IMR-90 (cell line): ENCODE measurements at regions not wholly inside any gene's neighbourhood (a gene's known extent, or its start where the extent isn't known, plus 50 kb on each side); places are given as distances from the start of the nearest gene placed in this dataset.

ENCODE experiments used
- ATAC-seq: fragments of 200-7000 bp; cut with Tn5 transposase; 2 replicates; pipeline ENCODE4 v1.9.1; 2020; ENCODE audit warnings: low read depth, mild to moderate bottlenecking, moderate library complexity
- BruUV-seq: library from RNA; stranded (reverse); fragments of 400-500 nt; replicated peaks from 2 replicates; lab custom pipeline; 2021; lab: Mats Ljungman, UMichigan
- CTCF ChIA-PET: fragments of 300-600 bp; formaldehyde crosslinking; extraction: SDS; loops from one replicate; lab custom pipeline; 2021; ENCODE audit warnings: antibody characterized with exemption; lab: Yijun Ruan, JAX
- POLR2A ChIA-PET: fragments of 300-600 bp; sonication (Branson Sonifier 250); formaldehyde crosslinking; loops from one replicate; lab custom pipeline; 2022; ENCODE audit warnings: antibody characterized with exemption; ENCODE audit not compliant: unreplicated experiment; lab: Charles Lee
- DNase-seq: peaks from one replicate; pipeline ENCODE4 v3.0.0; 2013
- H2AFZ ChIP-seq: replicated peaks from 2 replicates; pipeline ENCODE3; 2013; ENCODE audit warnings: low read length, mild to moderate bottlenecking; ENCODE audit not compliant: poor library complexity
- H2AK5ac ChIP-seq: 2 replicates; pipeline ENCODE4 v1.6.1; 2013; ENCODE audit warnings: low read depth, low read length, inconsistent platforms
- H2AK9ac ChIP-seq: replicated peaks from 2 replicates; pipeline ENCODE3; 2013; ENCODE audit warnings: mild to moderate bottlenecking, low read depth, low read length, moderate library complexity; ENCODE audit not compliant: poor library complexity
- H2BK120ac ChIP-seq: 2 replicates; pipeline ENCODE4 v1.6.1; 2013; ENCODE audit warnings: low read depth, low read length, inconsistent platforms
- H2BK15ac ChIP-seq: 3 replicates; pipeline ENCODE4 v1.6.1; 2013; ENCODE audit warnings: low read depth, low read length, inconsistent platforms
- H2BK20ac ChIP-seq: 2 replicates; pipeline ENCODE4 v1.6.1; 2013; ENCODE audit warnings: low read depth, mild to moderate bottlenecking, inconsistent platforms, low read length, moderate library complexity
- H2BK5ac ChIP-seq: 2 replicates; pipeline ENCODE4 v1.6.1; 2013; ENCODE audit warnings: mild to moderate bottlenecking, low read depth, low read length, inconsistent platforms; ENCODE audit not compliant: poor library complexity, severe bottlenecking
- H3K14ac ChIP-seq: replicated peaks from 2 replicates; pipeline ENCODE4 v1.6.1; 2013; ENCODE audit warnings: low read depth, low read length, inconsistent platforms
- H3K18ac ChIP-seq: 2 replicates; pipeline ENCODE4 v1.6.1; 2013; ENCODE audit warnings: low read depth, low read length, control low read depth
- H3K23ac ChIP-seq: 2 replicates; pipeline ENCODE4 v1.6.1; 2013; ENCODE audit warnings: low read depth, low read length, inconsistent platforms
- H3K27ac ChIP-seq: 2 replicates; pipeline ENCODE4 v1.5.1; 2013; ENCODE audit warnings: mild to moderate bottlenecking, control low read depth, low read length; ENCODE audit not compliant: insufficient read depth
- H3K27me3 ChIP-seq: 2 replicates; pipeline ENCODE4 v1.6.1; 2013; ENCODE audit warnings: low read length; ENCODE audit not compliant: control insufficient read depth, insufficient read depth
- H3K36me3 ChIP-seq: 2 replicates; pipeline ENCODE4 v1.6.1; 2013; ENCODE audit warnings: low read length, mixed read lengths; ENCODE audit not compliant: control insufficient read depth, insufficient read depth
- H3K4ac ChIP-seq: 2 replicates; pipeline ENCODE4 v1.6.1; 2013; ENCODE audit warnings: low read depth, low read length, inconsistent platforms
- H3K4me1 ChIP-seq: 2 replicates; pipeline ENCODE4 v1.6.1; 2013; ENCODE audit warnings: low read length, mixed read lengths; ENCODE audit not compliant: control insufficient read depth, insufficient read depth
- H3K4me2 ChIP-seq: 2 replicates; pipeline ENCODE4 v1.6.1; 2013; ENCODE audit warnings: low read depth, mild to moderate bottlenecking, control low read depth, low read length, moderate library complexity
- H3K4me3 ChIP-seq: 2 replicates; pipeline ENCODE4 v1.5.1; 2013; ENCODE audit warnings: low read depth, mild to moderate bottlenecking, control low read depth, low read length, moderate library complexity; ENCODE audit not compliant: insufficient read depth
- H3K56ac ChIP-seq: 2 replicates; pipeline ENCODE4 v1.6.1; 2013; ENCODE audit warnings: low read length, inconsistent platforms; ENCODE audit not compliant: insufficient read depth; ENCODE audit errors: extremely low read depth
- H3K79me1 ChIP-seq, 2 experiments: 2 replicates each; pipeline ENCODE4 v1.6.1; 2013; ENCODE audit warnings: low read length in 2 of 2, inconsistent platforms in 1 of 2, low read depth in 1 of 2
- H3K9ac ChIP-seq: 2 replicates; pipeline ENCODE4 v1.6.1; 2013; ENCODE audit warnings: low read depth, low read length, control low read depth
- H3K9me1 ChIP-seq: 2 replicates; pipeline ENCODE4 v1.6.1; 2013; ENCODE audit warnings: low read length, inconsistent platforms; ENCODE audit not compliant: insufficient read depth
- H3K9me3 ChIP-seq: 2 replicates; pipeline ENCODE4 v1.6.1; 2013; ENCODE audit warnings: low read length; ENCODE audit not compliant: control insufficient read depth, insufficient read depth
- H4K20me1 ChIP-seq: 2 replicates; pipeline ENCODE4 v1.6.1; 2013; ENCODE audit warnings: low read length, inconsistent platforms; ENCODE audit not compliant: insufficient read depth
- H4K5ac ChIP-seq: 2 replicates; pipeline ENCODE4 v1.6.1; 2013; ENCODE audit warnings: mild to moderate bottlenecking, low read depth, low read length, control low read depth
- H4K8ac ChIP-seq, 2 experiments: 2 replicates each; pipeline ENCODE4 v1.6.1; 2013; ENCODE audit warnings: low read depth in 2 of 2, low read length in 2 of 2, control low read depth in 1 of 2, inconsistent platforms in 1 of 2
- H4K91ac ChIP-seq: 2 replicates; pipeline ENCODE4 v1.6.1; 2013; ENCODE audit warnings: low read depth, low read length, inconsistent platforms; ENCODE audit not compliant: insufficient read depth
- BHLHE40 ChIP-seq: fragments of 150-350 bp; IDR thresholded peaks from 2 replicates; pipeline ENCODE4 v1.6.1; 2016; ENCODE audit warnings: mild to moderate bottlenecking, low read depth, low read length
- MAFK ChIP-seq: IDR thresholded peaks from 2 replicates; pipeline ENCODE4 v1.6.1; 2012; ENCODE audit warnings: low read depth, low read length, improper control_type of control experiment
- MAZ ChIP-seq: IDR thresholded peaks from 2 replicates; pipeline ENCODE4 v1.6.1; 2012; ENCODE audit warnings: low read depth, mild to moderate bottlenecking, low read length, improper control_type of control experiment, moderate library complexity, borderline replicate concordance
- MXI1 ChIP-seq: IDR thresholded peaks from 2 replicates; pipeline ENCODE4 v1.6.1; 2012; ENCODE audit warnings: low read depth, mild to moderate bottlenecking, low read length, moderate library complexity, borderline replicate concordance
- NFE2L2 ChIP-seq: fragments of 150-350 bp; IDR thresholded peaks from 2 replicates; pipeline ENCODE4 v1.6.1; 2016; ENCODE audit warnings: low read depth, mild to moderate bottlenecking, low read length
- POLR2A ChIP-seq: IDR thresholded peaks from 2 replicates; pipeline ENCODE4 v1.6.1; 2012; ENCODE audit warnings: mild to moderate bottlenecking, low read depth, low read length
- RAD21 ChIP-seq: IDR thresholded peaks from 2 replicates; pipeline ENCODE4 v1.6.1; 2012; ENCODE audit warnings: low read length, improper control_type of control experiment
- RCOR1 ChIP-seq: IDR thresholded peaks from 2 replicates; pipeline ENCODE4 v1.6.1; 2012; ENCODE audit warnings: mild to moderate bottlenecking, low read length, improper control_type of control experiment; ENCODE audit not compliant: insufficient replicate concordance
- WGBS, 2 experiments: methylation state at CpG; one replicate each; pipeline versions ENCODE4 v1.1.5 to v1.1.7; 2013; ENCODE audit warnings: missing lambda C conversion rate in 2 of 2; ENCODE audit not compliant: insufficient read length in 1 of 2; ENCODE audit errors: extremely low coverage in 2 of 2; 5-methylcytosine and 5-hydroxymethylcytosine counted together
- dilution Hi-C: fragments of 300-500 bp; cut with HindIII; formaldehyde crosslinking; loops from one replicate; pipeline ENCODE4 v1.14.3; 2018; ENCODE audit warnings: low sequenced_read_pairs; ENCODE audit not compliant: unreplicated experiment
- in situ Hi-C: fragments of 300-500 bp; cut with MboI; formaldehyde crosslinking; loops from 3 replicates; pipeline ENCODE4 v1.14.3; 2019; ENCODE audit warnings: low sequenced_read_pairs, inconsistent platforms, mixed read lengths
- intact Hi-C: fragments of 100-400 bp; cut with micrococcal nuclease; formaldehyde crosslinking; loops from 2 replicates; pipeline ENCODE4 v1.10.0; 2022
- TF ChIP-seq, protein P1 (sequence below): conservative IDR thresholded peaks from 2 replicates; pipeline ENCODE4 v1.5.1; 2012; ENCODE audit warnings: mild to moderate bottlenecking, low read depth, low read length, improper control_type of control experiment
- TF ChIP-seq, protein P2 (sequence below): fragments of 150-350 bp; IDR thresholded peaks from 2 replicates; pipeline ENCODE4 v1.6.1; 2017; ENCODE audit warnings: mild to moderate bottlenecking, antibody characterized with exemption, low read length, low read depth

DNA sequence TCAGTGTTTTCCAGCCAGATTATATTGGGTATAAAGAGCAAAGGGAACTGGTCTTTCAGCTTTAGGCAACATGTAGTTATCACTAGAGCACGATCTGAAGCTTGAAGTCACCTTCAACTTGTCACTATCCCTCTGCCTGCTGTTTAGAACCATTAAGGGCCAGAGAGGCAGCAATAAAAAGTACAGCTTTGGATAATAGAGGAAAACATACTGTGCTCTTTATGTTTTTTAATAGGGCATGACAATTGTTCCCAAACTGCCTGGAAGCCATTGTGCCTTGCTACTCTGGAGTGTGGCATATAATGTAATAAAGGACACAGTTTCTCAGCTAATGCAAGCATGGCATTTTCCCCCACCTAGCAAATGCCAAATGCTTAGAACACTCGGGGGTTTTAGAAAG lies 1912.0 kb upstream of the RAG2 start:
- Histone ChIP-seq H3K27ac (no peak overlapping the region), H2BK120ac (no peak overlapping the region), H3K9ac (no peak overlapping the region), H3K79me1 (no peaks in the 10 kb centered on the region), H2BK20ac (no peak overlapping the region), H2BK5ac (no peak overlapping the region), H3K4ac (no peak overlapping the region), H3K9me1 (no peaks in the 10 kb centered on the region), H3K4me1 (no peaks in the 10 kb centered on the region), H2BK15ac (no peak overlapping the region), H3K14ac (no peak overlapping the region), H3K4me3 (no peak overlapping the region), H4K20me1 (no peaks in the 10 kb centered on the region), H3K18ac (no peak overlapping the region), H2AK5ac (no peak overlapping the region), H3K27me3 (no peaks in the 10 kb centered on the region), H3K56ac (no peak overlapping the region), H3K23ac (no peak overlapping the region), H4K5ac (no peak overlapping the region), H4K8ac (no peak overlapping the region), H2AK9ac (no peak overlapping the region), H3K9me3 (no peaks in the 10 kb centered on the region), H3K36me3 (no peaks in the 10 kb centered on the region), H2AFZ (no peak overlapping the region), H3K4me2 (no peak overlapping the region), H4K91ac (no peak overlapping the region)
- TF ChIP-seq RAD21 (no peak), MXI1 (no peak), MAFK (no peak), POLR2A (no peak), MAZ (no peak), BHLHE40 (no peak), RCOR1 (no peak), NFE2L2 (no peak)
- TF ChIP-seq, protein P1, sequence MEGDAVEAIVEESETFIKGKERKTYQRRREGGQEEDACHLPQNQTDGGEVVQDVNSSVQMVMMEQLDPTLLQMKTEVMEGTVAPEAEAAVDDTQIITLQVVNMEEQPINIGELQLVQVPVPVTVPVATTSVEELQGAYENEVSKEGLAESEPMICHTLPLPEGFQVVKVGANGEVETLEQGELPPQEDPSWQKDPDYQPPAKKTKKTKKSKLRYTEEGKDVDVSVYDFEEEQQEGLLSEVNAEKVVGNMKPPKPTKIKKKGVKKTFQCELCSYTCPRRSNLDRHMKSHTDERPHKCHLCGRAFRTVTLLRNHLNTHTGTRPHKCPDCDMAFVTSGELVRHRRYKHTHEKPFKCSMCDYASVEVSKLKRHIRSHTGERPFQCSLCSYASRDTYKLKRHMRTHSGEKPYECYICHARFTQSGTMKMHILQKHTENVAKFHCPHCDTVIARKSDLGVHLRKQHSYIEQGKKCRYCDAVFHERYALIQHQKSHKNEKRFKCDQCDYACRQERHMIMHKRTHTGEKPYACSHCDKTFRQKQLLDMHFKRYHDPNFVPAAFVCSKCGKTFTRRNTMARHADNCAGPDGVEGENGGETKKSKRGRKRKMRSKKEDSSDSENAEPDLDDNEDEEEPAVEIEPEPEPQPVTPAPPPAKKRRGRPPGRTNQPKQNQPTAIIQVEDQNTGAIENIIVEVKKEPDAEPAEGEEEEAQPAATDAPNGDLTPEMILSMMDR = no peak
- TF ChIP-seq, protein P2, sequence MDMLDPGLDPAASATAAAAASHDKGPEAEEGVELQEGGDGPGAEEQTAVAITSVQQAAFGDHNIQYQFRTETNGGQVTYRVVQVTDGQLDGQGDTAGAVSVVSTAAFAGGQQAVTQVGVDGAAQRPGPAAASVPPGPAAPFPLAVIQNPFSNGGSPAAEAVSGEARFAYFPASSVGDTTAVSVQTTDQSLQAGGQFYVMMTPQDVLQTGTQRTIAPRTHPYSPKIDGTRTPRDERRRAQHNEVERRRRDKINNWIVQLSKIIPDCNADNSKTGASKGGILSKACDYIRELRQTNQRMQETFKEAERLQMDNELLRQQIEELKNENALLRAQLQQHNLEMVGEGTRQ = no peak
- DNase-seq (no peak), ATAC-seq (no peak)
- ChIA-PET POLR2A (no interaction called here), CTCF (interaction anchor here (0.7 kb wide), 1 partner anchor 88 kb away, joined by 3 read pairs; no protein-coding TSS in a partner anchor)
- intact Hi-C loops = no loop called here
- BruUV-seq = no TSS peak
- no CpG with 5 or more reads among the region's 2 CpGs for WGBS, 2 experiments
- dilution Hi-C loops = no loop called here
- in situ Hi-C loops = no loop called here
